Heart left ventricle (tissue), 13 donors: ENCODE measurements at regions not wholly inside any gene's neighbourhood (a gene's known extent, or its start where the extent isn't known, plus 50 kb on each side); places are given as distances from the start of the nearest gene placed in this dataset.

ENCODE experiments used
- POLR2A ChIP-seq, 2 donors: fragments of 450-650 bp; IDR thresholded peaks; one replicate each; pipeline ENCODE4 v1.6.1; 2017; ENCODE audit warnings: antibody characterized with exemption in 2 of 2, mild to moderate bottlenecking in 2 of 2, moderate library complexity in 2 of 2
- TF ChIP-seq, protein P1 (sequence below), 12 donors: fragments of 200-600 bp; sonication (generic) in 4 of 12; IDR thresholded peaks; one replicate each; pipeline versions ENCODE4 v1.5.0 to v1.8.0; 2018 to 2022; ENCODE audit warnings: antibody characterized with exemption in 12 of 12, mild to moderate bottlenecking in 5 of 12
- donor health status: ischemic (EF 13 %, LVEDD 7.1; RV severe dilation, severe dysfunction).
- donor health status: DM: no; HTN: yes; CAD: no.
- donor health status: DM: no; HTN: no; CAD: no.
- donor health status: ischemic (EF 25% LVEDD 6.9; RV normal size, moderate dysfunction).
- donor health status: ischemic (EF 25% LVEDD 5.7; RV mildly dilated, moderate dysfunction).
- donor health status: ischemic (EF 35%, LVEDD 5.7; RV mildly dilated, moderate dysfunction).
- donor health status: nonischemic (EF 11% LVEDD 7.7; RV severe dilation, severe dysfunction).
- donor health status: DM: yes; HTN: yes; CAD: no.
- donor health status: PGD.
- donor health status: ischemic (EF 29% LVEDD 5.4; RV normal size, mild dysfunction).
- donor health status: nonischemic (EF 23%, LVEDD 6.1; RV moderate dilation, normal function).

DNA sequence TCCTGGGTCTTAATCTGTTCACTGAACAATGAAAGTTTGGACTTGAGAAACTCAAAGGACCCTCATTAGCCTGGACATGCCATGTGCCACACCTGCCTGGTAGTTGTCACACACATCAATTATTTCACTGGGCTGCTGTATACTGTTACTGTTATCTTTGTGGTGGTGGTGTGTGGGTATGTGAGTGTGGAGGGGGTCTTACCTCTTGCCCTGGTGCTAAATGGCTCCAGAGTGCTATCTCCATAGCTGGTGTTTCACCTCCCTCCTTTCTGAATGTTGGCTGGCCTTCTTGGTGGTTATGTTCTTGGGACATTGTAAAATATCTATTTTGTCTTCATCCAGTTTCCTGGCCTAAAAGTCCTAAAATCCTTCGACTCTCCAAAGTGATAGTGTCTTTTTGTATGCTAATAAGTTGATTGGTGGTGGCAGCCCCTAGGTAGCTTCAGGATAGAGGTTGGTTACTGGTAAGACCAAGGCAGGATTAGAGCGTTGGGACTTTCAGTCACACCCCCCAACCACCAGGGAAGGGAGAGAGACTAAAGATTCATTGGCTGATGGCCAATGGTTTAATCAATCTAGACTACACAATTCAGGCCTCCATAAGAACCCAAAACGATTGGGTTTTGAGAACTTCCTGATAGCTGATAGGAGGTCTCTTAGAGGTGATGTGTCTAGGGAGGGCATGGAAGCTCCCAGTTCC lies 328.1 kb downstream of the MYCN start:
- no peak for TF ChIP-seq POLR2A (IDR thresholded peaks at IDR 0.05)
- TF ChIP-seq, protein P1, sequence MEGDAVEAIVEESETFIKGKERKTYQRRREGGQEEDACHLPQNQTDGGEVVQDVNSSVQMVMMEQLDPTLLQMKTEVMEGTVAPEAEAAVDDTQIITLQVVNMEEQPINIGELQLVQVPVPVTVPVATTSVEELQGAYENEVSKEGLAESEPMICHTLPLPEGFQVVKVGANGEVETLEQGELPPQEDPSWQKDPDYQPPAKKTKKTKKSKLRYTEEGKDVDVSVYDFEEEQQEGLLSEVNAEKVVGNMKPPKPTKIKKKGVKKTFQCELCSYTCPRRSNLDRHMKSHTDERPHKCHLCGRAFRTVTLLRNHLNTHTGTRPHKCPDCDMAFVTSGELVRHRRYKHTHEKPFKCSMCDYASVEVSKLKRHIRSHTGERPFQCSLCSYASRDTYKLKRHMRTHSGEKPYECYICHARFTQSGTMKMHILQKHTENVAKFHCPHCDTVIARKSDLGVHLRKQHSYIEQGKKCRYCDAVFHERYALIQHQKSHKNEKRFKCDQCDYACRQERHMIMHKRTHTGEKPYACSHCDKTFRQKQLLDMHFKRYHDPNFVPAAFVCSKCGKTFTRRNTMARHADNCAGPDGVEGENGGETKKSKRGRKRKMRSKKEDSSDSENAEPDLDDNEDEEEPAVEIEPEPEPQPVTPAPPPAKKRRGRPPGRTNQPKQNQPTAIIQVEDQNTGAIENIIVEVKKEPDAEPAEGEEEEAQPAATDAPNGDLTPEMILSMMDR (IDR thresholded peaks at IDR 0.05): no peak
